GM12878 (cell line): ENCODE measurements at regions not wholly inside any gene's neighbourhood (a gene's known extent, or its start where the extent isn't known, plus 50 kb on each side); places are given as distances from the start of the nearest gene placed in this dataset.

Source experiments
- ATAC-seq: fragments of 200-7000 bp; cut with Tn5 transposase; 3 replicates; pipeline ENCODE4 v1.9.1; 2020; ENCODE audit warnings: mild to moderate bottlenecking, moderate library complexity
- BruUV-seq: library from RNA; stranded (reverse); fragments of 400-500 nt; replicated peaks from 2 replicates; lab custom pipeline; 2021; lab: Mats Ljungman, UMichigan
- CTCF ChIA-PET: fragments of 300-600 bp; sonication (Branson Sonifier 250); formaldehyde crosslinking; extraction: SDS; loops from one replicate; lab custom pipeline; 2021; ENCODE audit warnings: inconsistent platforms; lab: Yijun Ruan, JAX
- POLR2A ChIA-PET: fragments of 350-600 bp; formaldehyde crosslinking; extraction: SDS; loops from one replicate; lab custom pipeline; 2021; ENCODE audit warnings: inconsistent platforms; lab: Charles Lee
- RAD21 ChIA-PET: fragments of 300-600 bp; sonication (Branson Sonifier 250); formaldehyde crosslinking; loops from one replicate; lab custom pipeline; 2023; ENCODE audit warnings: antibody characterized with exemption; ENCODE audit not compliant: unreplicated experiment; lab: Charles Lee
- SMC1A ChIA-PET: fragments of 300-600 bp; sonication (Branson Sonifier 250); formaldehyde crosslinking; loops from one replicate; lab custom pipeline; 2023; ENCODE audit not compliant: unreplicated experiment, uncharacterized antibody; lab: Charles Lee
- DNase-seq: peaks from one replicate; pipeline ENCODE4 v3.0.0-alpha.2; 2011; ENCODE audit warnings: low read depth, low spot score
- FAIRE-seq: peaks from 3 replicates; lab custom pipeline; 2011; peaks lifted over from hg19 to GRCh38; lab: Jason Lieb, UNC
- H2AFZ ChIP-seq: 2 replicates; pipeline ENCODE4 v1.6.0; 2011; ENCODE audit warnings: low read depth, low read length, control low read depth; ENCODE audit not compliant: control insufficient read depth
- H3K27ac ChIP-seq: 2 replicates; pipeline ENCODE4 v1.5.1; 2011; ENCODE audit warnings: control low read depth; ENCODE audit not compliant: control insufficient read depth, insufficient read depth
- H3K27me3 ChIP-seq, 2 experiments: replicated peaks in 1 of 2; 2 replicates each; pipeline versions ENCODE4 v1.6.0 to v1.6.1; 2011; ENCODE audit warnings: low read length in 1 of 2; ENCODE audit not compliant: control insufficient read depth in 2 of 2, insufficient read depth in 2 of 2
- H3K36me3 ChIP-seq, 2 experiments: 2 replicates each; pipeline ENCODE4 v1.5.1; 2011; ENCODE audit warnings: low read length in 1 of 2; ENCODE audit not compliant: control insufficient read depth in 2 of 2, insufficient read depth in 2 of 2
- H3K4me1 ChIP-seq: 2 replicates; pipeline ENCODE4 v1.6.1; 2011; ENCODE audit warnings: mild to moderate bottlenecking, low read length, moderate library complexity, mixed read lengths; ENCODE audit not compliant: control insufficient read depth, insufficient read depth
- H3K4me2 ChIP-seq: 2 replicates; pipeline ENCODE4 v1.6.0; 2011; ENCODE audit warnings: control low read depth; ENCODE audit not compliant: control insufficient read depth, insufficient read depth
- H3K4me3 ChIP-seq: fragments of 200-600 bp; sonication (generic); 2 replicates; pipeline ENCODE4 v1.5.1; 2016
- H3K79me2 ChIP-seq: 2 replicates; pipeline ENCODE4 v1.6.0; 2011; ENCODE audit warnings: low read length; ENCODE audit not compliant: control insufficient read depth, insufficient read depth
- H3K9ac ChIP-seq: 2 replicates; pipeline ENCODE4 v1.8.0; 2011; ENCODE audit warnings: low read length, control low read depth, mixed read lengths; ENCODE audit not compliant: control insufficient read depth, insufficient read depth
- H3K9me3 ChIP-seq: replicated peaks from 3 replicates; pipeline ENCODE4 v1.5.1; 2011; ENCODE audit warnings: mild to moderate bottlenecking, low read length; ENCODE audit not compliant: control insufficient read depth, insufficient read depth
- H4K20me1 ChIP-seq: 2 replicates; pipeline ENCODE4 v1.6.0; 2011; ENCODE audit not compliant: control insufficient read depth, insufficient read depth
- ASH2L ChIP-seq: fragments of 300-600, 200-600 bp; sonication (generic); IDR thresholded peaks from 2 replicates; pipeline ENCODE4 v1.6.1; 2017; ENCODE audit warnings: low read depth, mild to moderate bottlenecking, borderline replicate concordance
- BACH1 ChIP-seq: fragments of 450-650 bp; IDR thresholded peaks from 2 replicates; pipeline ENCODE4 v1.6.1; 2017; ENCODE audit warnings: mild to moderate bottlenecking, borderline replicate concordance
- HDAC6 ChIP-seq: fragments of 200-600 bp; sonication (generic); IDR thresholded peaks from one replicate; pipeline ENCODE4 v1.8.0; 2017; ENCODE audit warnings: antibody characterized with exemption; ENCODE audit not compliant: unreplicated experiment
- MEF2B ChIP-seq: fragments of 450-650 bp; IDR thresholded peaks from 2 replicates; pipeline ENCODE4 v1.6.1; 2018; ENCODE audit warnings: mild to moderate bottlenecking, moderate library complexity; ENCODE audit not compliant: partially characterized antibody, poor library complexity, severe bottlenecking
- MTA2 ChIP-seq: fragments of 450-650 bp; IDR thresholded peaks from 2 replicates; pipeline ENCODE4 v1.6.1; 2016; ENCODE audit warnings: low read depth, mild to moderate bottlenecking, moderate library complexity
- NR2C2 ChIP-seq: IDR thresholded peaks from 2 replicates; pipeline ENCODE4 v1.6.1; 2011; ENCODE audit warnings: borderline replicate concordance, low read depth; ENCODE audit not compliant: control insufficient read depth, insufficient read length
- POLR2AphosphoS5 ChIP-seq: IDR thresholded peaks from 2 replicates; pipeline ENCODE4 v1.6.1; 2011; ENCODE audit warnings: mild to moderate bottlenecking, low read length, inconsistent platforms
- POU2F2 ChIP-seq: IDR thresholded peaks from 3 replicates; pipeline ENCODE4 v1.6.1; 2011; ENCODE audit warnings: low read depth, mild to moderate bottlenecking, low read length, borderline replicate concordance
- RAD21 ChIP-seq: IDR thresholded peaks from 2 replicates; pipeline ENCODE4 v1.6.1; 2011; ENCODE audit warnings: mild to moderate bottlenecking, low read depth, low read length, moderate library complexity; ENCODE audit not compliant: insufficient read depth
- RELA ChIP-seq: fragments of 450-650 bp; IDR thresholded peaks from 2 replicates; pipeline ENCODE4 v1.8.0; 2014; ENCODE audit warnings: borderline replicate concordance; ENCODE audit not compliant: partially characterized antibody
- SMAD1 ChIP-seq: fragments of 450-650 bp; IDR thresholded peaks from 2 replicates; pipeline ENCODE4 v1.6.1; 2018; ENCODE audit warnings: mild to moderate bottlenecking, low read depth; ENCODE audit not compliant: partially characterized antibody
- SREBF1 ChIP-seq: IDR thresholded peaks from 2 replicates; pipeline ENCODE4 v1.6.1; 2012; ENCODE audit warnings: mild to moderate bottlenecking, low read length
- ZNF384 ChIP-seq: IDR thresholded peaks from 2 replicates; pipeline ENCODE4 v1.6.1; 2012; ENCODE audit warnings: low read depth, mild to moderate bottlenecking, low read length, improper control_type of control experiment, borderline replicate concordance
- ZZZ3 ChIP-seq: IDR thresholded peaks from 2 replicates; pipeline ENCODE4 v1.6.1; 2011; ENCODE audit warnings: low read depth; ENCODE audit not compliant: control insufficient read depth, insufficient read length
- WGBS: methylation state at CpG from one replicate; pipeline ENCODE4 v1.1.6; 2016; ENCODE audit warnings: low lambda C conversion rate; ENCODE audit not compliant: insufficient replicate concordance, insufficient coverage; ENCODE audit errors: missing lambda C conversion rate; 5-methylcytosine and 5-hydroxymethylcytosine counted together
- in situ Hi-C: fragments of 300-500 bp; cut with MboI; formaldehyde crosslinking; loops from 9 replicates; pipeline ENCODE4 v1.14.3; 2018; ENCODE audit warnings: mixed read lengths
- intact Hi-C: fragments of 100-400 bp; cut with micrococcal nuclease; formaldehyde crosslinking; loops from one replicate; pipeline ENCODE4 v1.14.2; 2022; ENCODE audit not compliant: unreplicated experiment
- TF ChIP-seq, protein P1 (sequence below): fragments of 450-650 bp; IDR thresholded peaks from 2 replicates; pipeline ENCODE4 v1.6.1; 2017; ENCODE audit warnings: borderline replicate concordance
- TF ChIP-seq, protein P2 (sequence below): fragments of 450-650 bp; IDR thresholded peaks from 2 replicates; pipeline ENCODE4 v1.6.1; 2017; ENCODE audit warnings: mild to moderate bottlenecking
- TF ChIP-seq, protein P3 (sequence below): IDR thresholded peaks from 2 replicates; pipeline ENCODE4 v1.6.1; 2012; ENCODE audit warnings: low read depth, low read length, improper control_type of control experiment

DNA sequence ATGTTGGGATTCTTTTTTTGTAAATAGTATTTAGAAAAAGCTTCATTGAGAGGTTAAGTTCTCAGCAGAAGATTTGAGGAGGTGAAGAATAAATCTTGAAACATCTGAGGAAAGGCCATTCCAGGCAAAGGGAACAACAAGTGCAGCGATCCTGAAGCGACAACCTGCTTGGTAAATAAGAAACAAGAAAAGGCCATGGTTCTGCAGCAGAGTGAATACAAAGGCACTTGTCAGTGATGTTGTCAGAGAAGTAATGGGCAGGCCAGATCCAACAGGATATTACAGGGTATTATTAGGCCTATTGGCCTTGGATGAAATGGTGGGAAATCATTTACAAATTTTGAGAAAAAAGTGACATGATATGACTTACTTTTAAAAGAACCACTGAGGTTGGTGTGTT, 960.0 kb downstream of the PLA2G4A start:
- H3K4me3 ChIP-seq: no peak overlapping the region
- H3K4me1 ChIP-seq: no peaks in the 10 kb centered on the region
- intact Hi-C loops (no loop called here), in situ Hi-C loops (no loop called here)
- ATAC-seq (no peak), DNase-seq (no peak), FAIRE-seq (no peak)
- no peaks in the 10 kb centered on the region for H3K9me3 ChIP-seq
- H3K36me3 ChIP-seq: no peaks in the 10 kb centered on the region
- no peaks in the 10 kb centered on the region for H4K20me1 ChIP-seq
- ChIA-PET RAD21 (no interaction called here), SMC1A (no interaction called here), POLR2A (no interaction called here), CTCF (no interaction called here)
- H3K9ac ChIP-seq: no peak overlapping the region
- H3K79me2 ChIP-seq: no peaks in the 10 kb centered on the region
- H3K27me3 ChIP-seq: no peaks in the 10 kb centered on the region
- H2AFZ ChIP-seq: no peak overlapping the region
- no peak for TF ChIP-seq ZZZ3
- TF ChIP-seq SMAD1: no peak
- TF ChIP-seq SREBF1: no peak
- no peak for TF ChIP-seq MEF2B
- no peak for TF ChIP-seq ASH2L
- no peak for TF ChIP-seq RAD21
- no peak for TF ChIP-seq ZNF384
- TF ChIP-seq BACH1: no peak
- no peak overlapping the region for H3K27ac ChIP-seq
- WGBS: 0% methylated on average over 2 of the region's 2 CpGs
- no TSS peak for BruUV-seq
- no peak overlapping the region for H3K4me2 ChIP-seq

DNA sequence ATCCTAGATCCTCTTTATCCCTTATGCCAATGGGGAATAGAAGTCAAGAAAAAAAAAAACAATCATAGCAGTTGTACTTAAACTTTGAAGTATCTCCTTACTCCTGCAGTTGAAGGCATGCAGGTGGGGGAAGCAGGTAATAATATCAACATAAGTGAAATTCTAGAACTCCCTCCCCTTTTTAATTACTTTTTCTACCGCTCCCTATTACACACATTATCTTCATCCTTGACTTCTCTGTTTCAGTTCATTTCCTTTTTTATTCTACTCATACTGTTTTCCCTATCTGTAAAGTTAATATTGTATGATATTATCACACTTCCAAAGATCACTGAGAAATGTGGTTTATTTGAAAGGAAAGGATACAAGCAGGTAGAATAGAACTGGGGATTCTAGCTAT, 962.0 kb downstream of the PLA2G4A start:
- DNase-seq (no peak), ATAC-seq (no peak), FAIRE-seq (no peak)
- no peaks in the 10 kb centered on the region for H3K4me1 ChIP-seq
- WGBS: 57% methylated on average over 1 of the region's 1 CpG
- in situ Hi-C loops (no loop called here), intact Hi-C loops (no loop called here)
- no peaks in the 10 kb centered on the region for H3K9me3 ChIP-seq
- H3K27me3 ChIP-seq: no peaks in the 10 kb centered on the region
- no peaks in the 10 kb centered on the region for H3K36me3 ChIP-seq
- ChIA-PET SMC1A (no interaction called here), CTCF (interaction anchor here (0.7 kb wide), 1 partner anchor 28 kb away, joined by 3 read pairs; no protein-coding TSS in a partner anchor), RAD21 (no interaction called here), POLR2A (no interaction called here)
- H3K79me2 ChIP-seq: no peaks in the 10 kb centered on the region
- BruUV-seq: no TSS peak
- H3K9ac ChIP-seq: no peak overlapping the region
- H3K4me3 ChIP-seq: no peak overlapping the region
- H2AFZ ChIP-seq: no peak overlapping the region
- H3K27ac ChIP-seq: no peak overlapping the region
- H3K4me2 ChIP-seq: no peak overlapping the region
- no peaks in the 10 kb centered on the region for H4K20me1 ChIP-seq
- TF ChIP-seq, protein P1, sequence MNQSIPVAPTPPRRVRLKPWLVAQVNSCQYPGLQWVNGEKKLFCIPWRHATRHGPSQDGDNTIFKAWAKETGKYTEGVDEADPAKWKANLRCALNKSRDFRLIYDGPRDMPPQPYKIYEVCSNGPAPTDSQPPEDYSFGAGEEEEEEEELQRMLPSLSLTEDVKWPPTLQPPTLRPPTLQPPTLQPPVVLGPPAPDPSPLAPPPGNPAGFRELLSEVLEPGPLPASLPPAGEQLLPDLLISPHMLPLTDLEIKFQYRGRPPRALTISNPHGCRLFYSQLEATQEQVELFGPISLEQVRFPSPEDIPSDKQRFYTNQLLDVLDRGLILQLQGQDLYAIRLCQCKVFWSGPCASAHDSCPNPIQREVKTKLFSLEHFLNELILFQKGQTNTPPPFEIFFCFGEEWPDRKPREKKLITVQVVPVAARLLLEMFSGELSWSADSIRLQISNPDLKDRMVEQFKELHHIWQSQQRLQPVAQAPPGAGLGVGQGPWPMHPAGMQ: no peak
- TF ChIP-seq POU2F2 (no peak), HDAC6 (no peak), POLR2AphosphoS5 (no peak), MTA2 (no peak), RELA (no peak), NR2C2 (no peak)
- TF ChIP-seq, protein P2, sequence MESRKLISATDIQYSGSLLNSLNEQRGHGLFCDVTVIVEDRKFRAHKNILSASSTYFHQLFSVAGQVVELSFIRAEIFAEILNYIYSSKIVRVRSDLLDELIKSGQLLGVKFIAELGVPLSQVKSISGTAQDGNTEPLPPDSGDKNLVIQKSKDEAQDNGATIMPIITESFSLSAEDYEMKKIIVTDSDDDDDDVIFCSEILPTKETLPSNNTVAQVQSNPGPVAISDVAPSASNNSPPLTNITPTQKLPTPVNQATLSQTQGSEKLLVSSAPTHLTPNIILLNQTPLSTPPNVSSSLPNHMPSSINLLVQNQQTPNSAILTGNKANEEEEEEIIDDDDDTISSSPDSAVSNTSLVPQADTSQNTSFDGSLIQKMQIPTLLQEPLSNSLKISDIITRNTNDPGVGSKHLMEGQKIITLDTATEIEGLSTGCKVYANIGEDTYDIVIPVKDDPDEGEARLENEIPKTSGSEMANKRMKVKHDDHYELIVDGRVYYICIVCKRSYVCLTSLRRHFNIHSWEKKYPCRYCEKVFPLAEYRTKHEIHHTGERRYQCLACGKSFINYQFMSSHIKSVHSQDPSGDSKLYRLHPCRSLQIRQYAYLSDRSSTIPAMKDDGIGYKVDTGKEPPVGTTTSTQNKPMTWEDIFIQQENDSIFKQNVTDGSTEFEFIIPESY: no peak
- TF ChIP-seq, protein P3, sequence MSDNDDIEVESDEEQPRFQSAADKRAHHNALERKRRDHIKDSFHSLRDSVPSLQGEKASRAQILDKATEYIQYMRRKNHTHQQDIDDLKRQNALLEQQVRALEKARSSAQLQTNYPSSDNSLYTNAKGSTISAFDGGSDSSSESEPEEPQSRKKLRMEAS: no peak
